Loucy (cell line): ENCODE measurements at regions not wholly inside any gene's neighbourhood (a gene's known extent, or its start where the extent isn't known, plus 50 kb on each side); places are given as distances from the start of the nearest gene placed in this dataset.

Source experiments
- CTCF ChIP-seq: fragments of 200-600 bp; sonication (generic); conservative IDR thresholded peaks from 2 replicates; pipeline ENCODE4 v1.5.1; 2014; ENCODE audit warnings: mild to moderate bottlenecking, antibody characterized with exemption, low read length
- EZH2phosphoT487 ChIP-seq: fragments of 200-600 bp; IDR thresholded peaks from 2 replicates; pipeline ENCODE4 v1.6.1; 2018; ENCODE audit warnings: antibody characterized with exemption, mild to moderate bottlenecking, moderate library complexity, borderline replicate concordance

DNA sequence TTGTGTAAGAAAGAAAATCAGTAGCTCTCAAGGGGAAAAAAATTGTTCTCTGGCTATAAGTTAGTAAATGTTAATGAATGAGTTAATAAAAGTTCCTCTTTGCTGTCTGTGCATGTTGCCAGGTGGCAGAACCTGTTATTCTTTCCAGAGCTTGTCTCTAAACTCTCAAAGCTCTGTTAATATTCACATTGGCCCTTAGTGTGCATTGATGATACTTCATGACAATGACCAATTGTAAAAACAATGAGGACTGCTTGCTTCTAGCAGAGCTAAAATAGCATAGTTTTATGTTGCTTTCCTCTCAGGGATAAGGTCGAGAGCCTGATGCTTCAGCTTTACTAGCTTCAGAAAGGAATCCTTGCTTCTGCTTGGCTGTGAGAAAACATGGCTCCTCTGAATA, 91.5 kb downstream of the RAD51AP2 start:
- TF ChIP-seq CTCF (no peak), EZH2phosphoT487 (no peak)
